GM12874 (cell line): ENCODE measurements at regions not wholly inside any gene's neighbourhood (a gene's known extent, or its start where the extent isn't known, plus 50 kb on each side); places are given as distances from the start of the nearest gene placed in this dataset.

Experiments
- TF ChIP-seq, protein P1 (sequence below): IDR thresholded peaks from 2 replicates; pipeline ENCODE4 v1.5.1; 2011; ENCODE audit warnings: low read depth, mild to moderate bottlenecking, control low read depth, low read length, moderate library complexity; ENCODE audit not compliant: insufficient read depth

DNA sequence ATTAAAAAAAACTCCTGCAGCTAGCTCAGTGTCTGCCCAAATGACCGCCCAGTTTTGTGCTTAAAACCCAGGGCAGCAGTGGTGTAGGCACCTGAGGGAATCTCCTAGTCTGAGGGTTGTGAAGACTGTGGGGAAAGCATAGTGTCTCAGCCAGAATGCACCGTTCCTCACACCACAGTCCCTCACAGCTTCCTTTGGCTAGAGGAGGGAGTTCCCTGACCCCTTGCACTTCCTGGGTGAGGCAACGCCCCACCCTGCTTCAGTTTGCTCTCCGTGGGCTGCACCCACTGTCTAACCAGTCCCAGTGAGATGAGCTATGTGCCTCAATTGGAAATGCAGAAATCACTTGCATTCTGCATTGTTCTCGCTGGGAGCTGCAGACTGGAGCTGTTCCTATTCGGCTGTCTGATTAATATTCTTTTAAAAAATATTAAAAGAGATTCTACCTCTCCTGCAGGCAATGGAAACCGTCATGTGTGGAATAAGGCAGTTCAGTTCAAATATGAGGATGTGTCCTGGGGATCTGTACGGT is 645.7 kb downstream of the FGF9 start:
- TF ChIP-seq, protein P1, sequence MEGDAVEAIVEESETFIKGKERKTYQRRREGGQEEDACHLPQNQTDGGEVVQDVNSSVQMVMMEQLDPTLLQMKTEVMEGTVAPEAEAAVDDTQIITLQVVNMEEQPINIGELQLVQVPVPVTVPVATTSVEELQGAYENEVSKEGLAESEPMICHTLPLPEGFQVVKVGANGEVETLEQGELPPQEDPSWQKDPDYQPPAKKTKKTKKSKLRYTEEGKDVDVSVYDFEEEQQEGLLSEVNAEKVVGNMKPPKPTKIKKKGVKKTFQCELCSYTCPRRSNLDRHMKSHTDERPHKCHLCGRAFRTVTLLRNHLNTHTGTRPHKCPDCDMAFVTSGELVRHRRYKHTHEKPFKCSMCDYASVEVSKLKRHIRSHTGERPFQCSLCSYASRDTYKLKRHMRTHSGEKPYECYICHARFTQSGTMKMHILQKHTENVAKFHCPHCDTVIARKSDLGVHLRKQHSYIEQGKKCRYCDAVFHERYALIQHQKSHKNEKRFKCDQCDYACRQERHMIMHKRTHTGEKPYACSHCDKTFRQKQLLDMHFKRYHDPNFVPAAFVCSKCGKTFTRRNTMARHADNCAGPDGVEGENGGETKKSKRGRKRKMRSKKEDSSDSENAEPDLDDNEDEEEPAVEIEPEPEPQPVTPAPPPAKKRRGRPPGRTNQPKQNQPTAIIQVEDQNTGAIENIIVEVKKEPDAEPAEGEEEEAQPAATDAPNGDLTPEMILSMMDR = no peak

DNA sequence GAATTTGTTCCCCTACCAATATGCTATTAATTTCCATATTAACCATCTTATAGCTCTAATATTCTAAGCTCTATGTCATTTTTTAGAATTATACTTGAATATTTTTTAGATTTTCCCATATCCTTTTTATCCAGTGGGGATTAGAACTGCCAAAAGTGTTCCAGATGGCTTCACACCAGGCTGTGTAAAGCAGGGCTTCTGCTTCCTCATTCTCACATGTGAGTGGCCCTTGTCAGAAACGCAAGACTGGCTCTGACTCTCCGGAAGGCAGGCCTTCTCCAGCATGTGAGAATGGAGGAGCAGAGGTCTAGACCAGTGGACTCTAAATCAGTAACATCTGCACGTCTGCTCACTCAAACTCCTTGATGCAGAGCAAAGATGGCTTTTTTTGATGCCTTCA is 650.1 kb downstream of the FGF9 start:
- TF ChIP-seq, protein P1 = no peak

DNA sequence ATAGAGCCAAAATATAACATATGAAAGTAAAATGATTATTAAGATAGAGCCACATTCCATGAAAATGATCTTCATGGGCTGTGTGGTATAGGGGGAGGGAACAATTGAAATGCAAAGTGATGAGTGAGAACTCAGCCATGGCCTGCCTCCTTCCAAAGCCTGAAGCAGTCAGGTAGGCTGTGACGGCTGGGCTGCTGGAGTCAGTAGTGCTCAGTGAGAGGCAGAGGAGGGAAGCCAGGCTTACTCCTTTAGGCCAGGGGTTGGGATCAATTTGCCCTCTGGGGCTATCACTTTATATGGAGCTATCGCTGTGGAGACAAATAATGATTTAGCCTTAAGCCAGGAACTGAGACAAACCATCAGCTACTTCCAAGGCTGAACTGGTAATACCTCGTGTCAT is 654.9 kb downstream of the FGF9 start:
- TF ChIP-seq, protein P1 = no peak

DNA sequence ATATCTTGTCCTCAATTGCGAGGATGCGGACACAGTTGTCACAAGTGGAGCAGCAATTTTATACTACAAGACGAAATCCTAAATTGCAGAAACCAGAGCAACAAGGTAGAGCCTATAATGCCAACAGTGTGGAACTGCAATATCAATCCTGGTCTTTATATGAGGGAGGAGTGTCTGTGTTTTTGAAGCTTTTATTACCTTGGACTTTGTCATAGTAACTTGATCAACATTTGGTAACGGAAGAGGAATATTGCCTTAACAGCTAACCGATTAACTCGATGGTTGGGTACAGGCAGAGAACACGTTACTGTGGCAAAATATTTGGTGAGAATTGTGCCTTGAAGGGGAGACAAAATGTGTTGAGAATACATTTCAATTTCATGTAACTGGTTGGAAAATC is 661.5 kb downstream of the FGF9 start:
- TF ChIP-seq, protein P1 = no peak

DNA sequence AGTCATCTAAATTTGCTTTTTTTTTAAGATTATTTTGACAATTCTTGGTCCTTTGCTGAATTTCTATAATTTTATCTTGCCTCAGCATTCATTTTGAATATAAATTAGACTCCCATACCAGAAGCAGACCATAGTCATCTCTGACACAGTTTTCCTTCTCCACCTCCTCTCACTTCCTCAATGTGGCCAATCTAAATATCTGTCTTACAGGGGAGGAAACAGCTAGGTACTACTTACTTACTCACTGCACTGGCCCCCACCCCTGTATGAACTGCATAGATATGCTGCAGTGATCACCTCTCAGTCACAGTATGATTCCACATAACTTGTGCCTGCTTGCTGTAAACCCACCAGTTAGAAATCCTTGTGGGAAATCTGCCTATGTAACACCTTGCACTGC is 665.6 kb downstream of the FGF9 start:
- TF ChIP-seq, protein P1 = no peak

DNA sequence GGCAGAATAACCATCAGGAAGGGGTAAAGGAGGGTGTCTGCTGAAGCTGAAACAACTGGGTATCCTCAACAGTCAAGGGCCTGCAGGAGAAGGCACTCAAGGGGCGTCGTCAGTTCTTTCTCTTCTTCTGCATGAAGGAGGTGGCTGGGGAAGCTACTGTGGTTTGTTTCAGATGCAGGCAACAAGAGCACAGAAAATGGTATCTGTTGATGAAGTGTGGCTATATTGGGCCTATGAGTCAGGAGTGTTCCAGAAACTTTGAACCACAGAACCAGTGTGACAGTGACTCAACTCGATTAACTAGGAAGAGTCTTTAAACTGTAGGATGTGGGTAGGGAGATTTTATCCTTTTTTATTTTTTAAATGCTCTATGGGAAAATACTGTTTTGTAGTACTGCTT is 686.3 kb downstream of the FGF9 start:
- TF ChIP-seq, protein P1 = no peak

DNA sequence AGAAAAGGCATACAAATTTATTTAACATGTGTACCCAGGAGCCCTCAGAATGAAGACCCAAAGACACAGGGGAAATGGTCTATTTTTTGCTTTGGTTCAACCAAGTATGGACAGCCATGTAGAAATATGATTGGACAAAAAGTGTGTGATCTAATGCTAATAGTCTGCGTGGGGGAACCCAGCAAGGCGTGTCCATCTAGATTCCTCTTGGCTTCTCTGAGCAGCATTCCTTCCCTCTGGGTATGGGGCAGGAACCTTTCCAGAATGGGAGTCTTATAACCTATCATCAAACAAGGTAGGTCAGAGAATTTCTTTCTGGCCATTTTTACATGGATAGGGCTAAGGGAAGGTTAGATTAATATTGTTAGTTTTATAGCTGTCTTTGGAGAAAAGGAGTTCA is 698.2 kb downstream of the FGF9 start:
- TF ChIP-seq, protein P1 = no peak
